Right lobe of liver (tissue), 4 donors: ENCODE measurements at regions not wholly inside any gene's neighbourhood (a gene's known extent, or its start where the extent isn't known, plus 50 kb on each side); places are given as distances from the start of the nearest gene placed in this dataset.

Experiments
- CTCF ChIP-seq, 4 donors: fragments of 200-600 bp in 3 of 4; fragments of 450-650 bp in 1 of 4; IDR thresholded peaks; one replicate each; pipeline versions ENCODE4 v1.5.1 to v1.8.0; 2016 to 2022; ENCODE audit warnings: antibody characterized with exemption in 4 of 4, mild to moderate bottlenecking in 2 of 4
- POLR2A ChIP-seq: fragments of 450-650 bp; IDR thresholded peaks from one replicate; pipeline ENCODE4 v1.6.1; 2017; ENCODE audit warnings: antibody characterized with exemption, mild to moderate bottlenecking
- donor health status: DM: no; HTN: no; CAD: no.
- donor health status: DM: no; HTN: no; CAD: no.
- donor health status: DM: no; HTN: yes; CAD: no.

- TF ChIP-seq POLR2A: no peak
- no peak for TF ChIP-seq CTCF (IDR thresholded peaks at IDR 0.05)
Measured at GRCh38 chr13:70994191-70994590, 872.8 kb downstream of the DACH1 start.
